ENCODE measurements at regions not wholly inside any gene's neighbourhood (a gene's known extent, or its start where the extent isn't known, plus 50 kb on each side); places are given as distances from the start of the nearest gene placed in this dataset.
"Not testable (repeated sequence)": the region's sequence is repeated elsewhere in the genome, so short reads cannot be mapped to it uniquely, and the experiment has no call there.

DNA sequence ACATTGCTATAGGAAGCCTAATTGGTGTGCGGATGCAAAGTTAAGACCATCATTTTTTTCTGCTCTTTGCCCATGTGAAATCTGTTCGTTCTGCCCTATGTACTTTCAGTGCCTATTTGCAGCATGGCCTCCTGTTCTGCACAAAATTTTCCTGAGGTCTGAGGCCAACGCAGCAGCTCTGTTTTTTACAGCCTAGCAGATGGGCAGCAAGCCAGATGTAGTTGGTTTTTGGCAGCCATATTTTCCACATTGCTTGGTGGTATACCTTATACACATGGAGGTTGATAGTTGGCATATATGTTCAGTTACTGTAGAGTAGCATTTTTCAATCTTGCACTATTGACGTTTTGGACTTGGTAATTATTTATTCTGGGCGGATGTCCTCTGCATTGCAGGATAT lies 133.5 kb upstream of the MRPS30 start:
- H3K9me3 ChIP-seq, result no peaks in the 10 kb centered on the region

GRCh38 chr5:44674461-44674860 lies 134.3 kb upstream of the MRPS30 start:
- Histone ChIP-seq H3K4me1 (ENCODE audit: control insufficient read depth in 1 of 2, low read depth in 2 of 2) (no peaks in the 10 kb centered on the region), H3K27me3 (replicated peaks; ENCODE audit: insufficient read depth) (no peaks in the 10 kb centered on the region), H3K9me3 (no peaks in the 10 kb centered on the region), H3K4me3 (no peak overlapping the region), H3K27ac (no peak overlapping the region), H3K36me3 (no peaks in the 10 kb centered on the region)
- ATAC-seq (ENCODE audit: insufficient number of reproducible peaks, low FRiP score, low read depth) (no peak), DNase-seq (ENCODE audit: low spot score) (no peak)
- TF ChIP-seq CTCF (IDR thresholded peaks at IDR 0.05), result no peak

More for the DNA sequence above, 133.5 kb upstream of the MRPS30 start:
- Histone ChIP-seq H3K27ac (no peak overlapping the region), H3K4me1 (ENCODE audit: control insufficient read depth in 1 of 2, low read depth in 2 of 2) (no peaks in the 10 kb centered on the region), H3K4me3 (no peak overlapping the region), H3K27me3 (replicated peaks; ENCODE audit: insufficient read depth) (no peaks in the 10 kb centered on the region), H3K36me3 (no peaks in the 10 kb centered on the region)
- no peak for TF ChIP-seq CTCF (IDR thresholded peaks at IDR 0.05)
- ATAC-seq (ENCODE audit: insufficient number of reproducible peaks, low FRiP score, low read depth) (no peak), DNase-seq (ENCODE audit: low spot score) (no peak)

DNA sequence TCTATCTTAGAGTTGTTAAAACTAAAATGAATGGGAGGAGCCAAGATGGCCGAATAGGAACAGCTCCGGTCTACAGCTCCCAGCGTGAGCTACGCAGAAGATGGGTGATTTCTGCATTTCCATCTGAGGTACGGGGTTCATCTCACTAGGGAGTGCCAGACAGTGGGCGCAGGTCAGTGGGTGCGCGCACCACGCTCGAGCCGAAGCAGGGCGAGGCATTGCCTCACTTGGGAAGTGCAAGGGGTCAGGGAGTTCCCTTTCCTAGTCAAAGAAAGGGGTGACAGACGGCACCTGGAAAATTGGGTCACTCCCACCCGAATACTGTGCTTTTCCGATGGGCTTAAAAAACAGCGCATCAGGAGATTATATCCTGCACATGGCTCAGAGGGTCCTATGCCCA lies 140.3 kb upstream of the MRPS30 start:
- not testable (repeated sequence) for H3K36me3 ChIP-seq; H3K4me3 ChIP-seq; H3K27ac ChIP-seq; H3K9me3 ChIP-seq; DNase-seq (ENCODE audit: low spot score); H3K4me1 ChIP-seq (ENCODE audit: control insufficient read depth in 1 of 2, low read depth in 2 of 2); ATAC-seq (ENCODE audit: insufficient number of reproducible peaks, low FRiP score, low read depth); H3K27me3 ChIP-seq (replicated peaks; ENCODE audit: insufficient read depth)

DNA sequence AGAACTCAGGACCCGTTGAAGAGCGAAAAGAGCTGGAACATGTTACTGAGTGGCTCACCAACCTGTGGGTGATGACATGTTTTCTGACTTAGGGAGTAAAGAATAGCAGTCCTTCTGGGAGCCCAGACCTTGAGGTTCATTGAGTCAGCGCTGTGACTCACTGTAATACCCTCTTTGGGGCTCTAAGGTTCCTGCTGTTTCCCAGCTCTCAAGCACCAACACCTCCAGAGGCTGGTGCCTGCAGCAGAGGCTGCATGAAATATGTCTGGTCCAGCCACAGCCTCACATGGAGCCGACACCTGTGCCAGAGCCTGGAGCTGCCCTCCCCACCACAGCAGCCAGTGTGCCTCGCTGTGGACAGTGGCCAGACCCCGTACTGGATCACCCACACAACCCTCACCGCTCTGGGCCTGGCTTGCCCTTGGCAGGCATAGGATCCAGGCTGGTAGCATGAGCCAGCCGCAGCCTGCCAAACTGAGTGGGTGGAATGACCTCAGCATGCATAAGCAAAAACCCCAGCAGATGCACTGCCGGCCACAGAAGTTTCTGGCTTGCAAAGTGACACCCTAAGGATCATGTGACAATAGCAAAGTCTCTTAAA lies 143.5 kb upstream of the MRPS30 start:
- no peak overlapping the region for H3K4me3 ChIP-seq
- no peaks in the 10 kb centered on the region for H3K36me3 ChIP-seq
- H3K4me1 ChIP-seq (ENCODE audit: control insufficient read depth in 1 of 2, low read depth in 2 of 2), result no peaks in the 10 kb centered on the region
- no peaks in the 10 kb centered on the region for H3K27me3 ChIP-seq (replicated peaks; ENCODE audit: insufficient read depth)
- H3K27ac ChIP-seq, result no peak overlapping the region
- no peak for TF ChIP-seq CTCF (IDR thresholded peaks at IDR 0.05)
- ATAC-seq (ENCODE audit: insufficient number of reproducible peaks, low FRiP score, low read depth) (no peak), DNase-seq (ENCODE audit: low spot score) (no peak)
- H3K9me3 ChIP-seq, result no peaks in the 10 kb centered on the region

- Histone ChIP-seq H3K36me3 (no peaks in the 10 kb centered on the region), H3K4me3 (no peak overlapping the region), H3K4me1 (ENCODE audit: control insufficient read depth in 1 of 2, low read depth in 2 of 2) (no peaks in the 10 kb centered on the region), H3K9me3 (no peaks in the 10 kb centered on the region), H3K27ac (no peak overlapping the region), H3K27me3 (replicated peaks; ENCODE audit: insufficient read depth) (no peaks in the 10 kb centered on the region)
- DNase-seq (ENCODE audit: low spot score), result no peak
- TF ChIP-seq CTCF (IDR thresholded peaks at IDR 0.05), result no peak
- no peak for ATAC-seq (ENCODE audit: insufficient number of reproducible peaks, low FRiP score, low read depth)
These were observed 144.0 kb upstream of the MRPS30 start for GRCh38 chr5:44664711-44665100.

Measured in thoracic aorta (tissue), 2 donors.